Tibial artery (tissue), 4 donors: ENCODE measurements at regions not wholly inside any gene's neighbourhood (a gene's known extent, or its start where the extent isn't known, plus 50 kb on each side); places are given as distances from the start of the nearest gene placed in this dataset.

Source experiments
- DNase-seq, 2 donors: peaks; one replicate each; pipeline ENCODE4 v3.0.0-alpha.2; 2019
- H3K27ac ChIP-seq, 2 donors: fragments of 200-600 bp; sonication (generic) in 1 of 2; 1 replicate in 1 of 2; 2 replicates in 1 of 2; pipeline ENCODE4 v1.5.1; 2018 to 2019; ENCODE audit warnings: mild to moderate bottlenecking in 1 of 2
- H3K27me3 ChIP-seq, 2 donors: fragments of 200-600 bp; sonication (generic) in 1 of 2; one replicate each; pipeline versions ENCODE4 v1.5.1 to v1.6.0; 2016 to 2019
- H3K36me3 ChIP-seq, 3 donors: fragments of 200-600 bp; sonication (generic) in 2 of 3; one replicate each; pipeline ENCODE4 v1.5.1; 2016 to 2019; ENCODE audit warnings: mild to moderate bottlenecking in 2 of 3
- H3K4me1 ChIP-seq, 4 donors: fragments of 200-600 bp; sonication (generic) in 2 of 4; 1 replicate in 3 of 4; 2 replicates in 1 of 4; pipeline ENCODE4 v1.5.1; 2016 to 2019
- H3K4me3 ChIP-seq, 2 donors: fragments of 200-600 bp; sonication (generic) in 1 of 2; 1 replicate in 1 of 2; 2 replicates in 1 of 2; pipeline ENCODE4 v1.5.1; 2018 to 2019; ENCODE audit warnings: mild to moderate bottlenecking in 2 of 2
- H3K9me3 ChIP-seq, 3 donors: fragments of 200-600 bp; sonication (generic) in 1 of 3; one replicate each; pipeline ENCODE4 v1.5.1; 2016 to 2019
- CTCF ChIP-seq, 2 experiments: fragments of 200-600 bp in 1 of 2; fragments of 450-650 bp in 1 of 2; IDR thresholded peaks; one replicate each; pipeline ENCODE4 v1.5.1; 2017 to 2019; ENCODE audit warnings: antibody characterized with exemption in 2 of 2, mild to moderate bottlenecking in 1 of 2, moderate library complexity in 1 of 2
- intact Hi-C: fragments of 100-400 bp; cut with DNase I; formaldehyde crosslinking; loops from one replicate; pipeline ENCODE4 v1.15.0; 2023; ENCODE audit warnings: low total_unique reads

- Histone ChIP-seq H3K4me1 (peaks cover 0 to 2% (median 1%) of the 10 kb centered on the region in 4 donors), H3K4me3 (no peak overlapping the region), H3K9me3 (no peaks in the 10 kb centered on the region), H3K36me3 (no peaks in the 10 kb centered on the region), H3K27me3 (no peaks in the 10 kb centered on the region), H3K27ac (no peak overlapping the region)
- intact Hi-C loops = no loop called here
- DNase-seq = no peak
- no peak for TF ChIP-seq CTCF (IDR thresholded peaks at IDR 0.05)
These were observed 78.0 kb upstream of the LHFPL2 start for GRCh38 chr5:78726571-78726970.

GRCh38 chr5:78726003-78726402 lies 77.4 kb upstream of the LHFPL2 start:
- H3K27ac ChIP-seq = no peak overlapping the region
- no peaks in the 10 kb centered on the region for H3K27me3 ChIP-seq
- H3K36me3 ChIP-seq = no peaks in the 10 kb centered on the region
- TF ChIP-seq CTCF (IDR thresholded peaks at IDR 0.05) = no peak
- no peaks in the 10 kb centered on the region for H3K9me3 ChIP-seq
- intact Hi-C loops = no loop called here
- peaks cover 0 to 8% (median 5%) of the 10 kb centered on the region in 4 donors for H3K4me1 ChIP-seq
- H3K4me3 ChIP-seq = no peak overlapping the region
- no peak for DNase-seq

GRCh38 chr5:78724061-78724460 lies 75.5 kb upstream of the LHFPL2 start:
- no peaks in the 10 kb centered on the region for H3K36me3 ChIP-seq
- no peak overlapping the region for H3K27ac ChIP-seq
- peaks cover 0 to 19% (median 12%) of the 10 kb centered on the region in 4 donors for H3K4me1 ChIP-seq
- H3K27me3 ChIP-seq = no peaks in the 10 kb centered on the region
- intact Hi-C loops = no loop called here
- no peak for DNase-seq
- no peak for TF ChIP-seq CTCF (IDR thresholded peaks at IDR 0.05)
- H3K4me3 ChIP-seq = no peak overlapping the region
- no peaks in the 10 kb centered on the region for H3K9me3 ChIP-seq

- no peaks in the 10 kb centered on the region for H3K27me3 ChIP-seq
- TF ChIP-seq CTCF (IDR thresholded peaks at IDR 0.05) = no peak
- DNase-seq = no peak
- H3K9me3 ChIP-seq = no peaks in the 10 kb centered on the region
- no peaks in the 10 kb centered on the region for H3K36me3 ChIP-seq
- H3K4me1 ChIP-seq = peaks cover 0 to 26% (median 12%) of the 10 kb centered on the region in 4 donors
- H3K27ac ChIP-seq = peak overlapping the region in 1 of 2 donors; percentile 1
- no peak overlapping the region for H3K4me3 ChIP-seq
- intact Hi-C loops = no loop called here
These were observed 72.4 kb upstream of the LHFPL2 start for GRCh38 chr5:78720997-78721396.

GRCh38 chr5:78720227-78720985 lies 71.8 kb upstream of the LHFPL2 start:
- H3K36me3 ChIP-seq = no peaks in the 10 kb centered on the region
- H3K4me3 ChIP-seq = no peak overlapping the region
- H3K9me3 ChIP-seq = no peaks in the 10 kb centered on the region
- no peak for DNase-seq
- peak overlapping the region in 1 of 2 donors; percentile 1 for H3K27ac ChIP-seq
- H3K4me1 ChIP-seq = peaks cover 0 to 29% (median 12%) of the 10 kb centered on the region in 4 donors
- TF ChIP-seq CTCF (IDR thresholded peaks at IDR 0.05) = no peak
- intact Hi-C loops = no loop called here
- H3K27me3 ChIP-seq = no peaks in the 10 kb centered on the region
